GM21737 (cell line): ENCODE measurements at regions not wholly inside any gene's neighbourhood (a gene's known extent, or its start where the extent isn't known, plus 50 kb on each side); places are given as distances from the start of the nearest gene placed in this dataset.

Source experiments
- ATAC-seq: cut with Tn5 transposase; IDR thresholded peaks from one replicate; pipeline ENCODE4 v1.9.1; 2021; ENCODE audit warnings: mild to moderate bottlenecking, moderate library complexity; ENCODE audit not compliant: unreplicated experiment

- no peak for ATAC-seq
Observed at GRCh38 chr13:75135325-75135825, 346.6 kb downstream of the TBC1D4 start.

- ATAC-seq, result no peak
Observed at GRCh38 chr13:75132701-75133695, 349.0 kb downstream of the TBC1D4 start.

- ATAC-seq, result no peak
Observed at GRCh38 chr13:75129331-75129730, 352.6 kb downstream of the TBC1D4 start.

GRCh38 chr13:75124415-75124814, 357.6 kb downstream of the TBC1D4 start:
- no peak for ATAC-seq

GRCh38 chr13:75123428-75123827, 358.5 kb downstream of the TBC1D4 start:
- ATAC-seq, result no peak

GRCh38 chr13:75120085-75120484, 361.9 kb downstream of the TBC1D4 start:
- no peak for ATAC-seq

- no peak for ATAC-seq
Observed at GRCh38 chr13:75115171-75115570, 366.8 kb downstream of the TBC1D4 start.

GRCh38 chr13:75103976-75104375, 378.0 kb downstream of the TBC1D4 start:
- no peak for ATAC-seq

- ATAC-seq, result no peak
Observed at GRCh38 chr13:75102001-75102716, 379.8 kb downstream of the TBC1D4 start.

GRCh38 chr13:75101348-75101747, 380.6 kb downstream of the TBC1D4 start:
- no peak for ATAC-seq

- ATAC-seq, result no peak
Observed at GRCh38 chr13:75092143-75092542, 389.8 kb downstream of the TBC1D4 start.

GRCh38 chr13:75091718-75092117, 390.3 kb downstream of the TBC1D4 start:
- ATAC-seq, result no peak

- no peak for ATAC-seq
Observed at GRCh38 chr13:75090872-75091615, 390.9 kb downstream of the TBC1D4 start.

GRCh38 chr13:75088915-75089314, 393.1 kb downstream of the TBC1D4 start:
- ATAC-seq, result no peak

GRCh38 chr13:75079226-75079625, 402.7 kb downstream of the TBC1D4 start:
- ATAC-seq, result no peak

GRCh38 chr13:75076476-75076875, 405.5 kb downstream of the TBC1D4 start:
- ATAC-seq, result no peak

- no peak for ATAC-seq
Observed at GRCh38 chr13:75073786-75074185, 408.2 kb downstream of the TBC1D4 start.

GRCh38 chr13:75072891-75073290, 409.1 kb downstream of the TBC1D4 start:
- no peak for ATAC-seq

GRCh38 chr13:75072368-75072767, 409.6 kb downstream of the TBC1D4 start:
- ATAC-seq, result no peak

- no peak for ATAC-seq
Observed at GRCh38 chr13:75071796-75072195, 410.2 kb downstream of the TBC1D4 start.

GRCh38 chr13:75071395-75071794, 410.6 kb downstream of the TBC1D4 start:
- ATAC-seq, result no peak
